Prostate gland (tissue), 2 donors: ENCODE measurements at regions not wholly inside any gene's neighbourhood (a gene's known extent, or its start where the extent isn't known, plus 50 kb on each side); places are given as distances from the start of the nearest gene placed in this dataset.

Source experiments
- POLR2A ChIP-seq: fragments of 450-650 bp; IDR thresholded peaks from one replicate; pipeline ENCODE4 v1.6.1; 2016; ENCODE audit warnings: antibody characterized with exemption, mild to moderate bottlenecking
- TF ChIP-seq, protein P1 (sequence below), 4 experiments: fragments of 200-600 bp in 2 of 4; fragments of 450-650 bp in 2 of 4; sonication (generic) in 2 of 4; IDR thresholded peaks; 1 replicate in 3 of 4; 2 replicates in 1 of 4; pipeline ENCODE4 v1.5.1; 2016 to 2019; ENCODE audit warnings: antibody characterized with exemption in 4 of 4, mild to moderate bottlenecking in 2 of 4, moderate library complexity in 2 of 4

DNA sequence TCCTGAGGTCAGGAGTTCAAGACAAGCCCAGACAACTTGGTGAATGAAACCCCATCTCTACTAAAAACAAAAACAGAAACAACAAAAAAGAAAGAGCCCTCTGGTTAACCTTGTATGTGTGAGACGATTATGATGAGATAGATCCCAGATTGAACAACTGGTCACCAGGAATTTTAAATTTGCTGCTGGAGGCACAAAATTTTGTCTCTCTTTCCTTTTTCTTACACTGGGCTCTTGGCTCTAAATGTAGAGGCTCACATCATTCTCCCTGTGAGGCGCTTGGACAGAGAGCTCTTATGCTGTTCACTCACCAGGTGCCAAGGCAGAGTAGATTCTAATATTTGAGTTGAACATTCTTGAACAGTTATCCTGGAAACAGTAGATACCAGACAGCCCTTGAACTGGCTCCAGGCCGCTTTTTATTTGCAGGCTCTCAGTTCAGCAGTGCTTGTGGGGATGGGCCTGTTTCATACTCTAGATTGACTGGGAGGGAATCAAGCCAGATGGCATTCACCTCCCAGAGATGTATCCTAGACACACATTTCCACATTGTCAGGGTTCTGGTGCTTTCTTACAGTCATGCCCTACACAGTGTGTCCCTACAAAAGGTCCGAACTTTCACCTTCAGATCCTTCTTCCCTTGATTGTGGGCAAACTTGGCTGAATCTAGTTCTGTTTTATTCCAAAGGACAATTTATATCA lies 1159.6 kb downstream of the RPIA start:
- TF ChIP-seq, protein P1, sequence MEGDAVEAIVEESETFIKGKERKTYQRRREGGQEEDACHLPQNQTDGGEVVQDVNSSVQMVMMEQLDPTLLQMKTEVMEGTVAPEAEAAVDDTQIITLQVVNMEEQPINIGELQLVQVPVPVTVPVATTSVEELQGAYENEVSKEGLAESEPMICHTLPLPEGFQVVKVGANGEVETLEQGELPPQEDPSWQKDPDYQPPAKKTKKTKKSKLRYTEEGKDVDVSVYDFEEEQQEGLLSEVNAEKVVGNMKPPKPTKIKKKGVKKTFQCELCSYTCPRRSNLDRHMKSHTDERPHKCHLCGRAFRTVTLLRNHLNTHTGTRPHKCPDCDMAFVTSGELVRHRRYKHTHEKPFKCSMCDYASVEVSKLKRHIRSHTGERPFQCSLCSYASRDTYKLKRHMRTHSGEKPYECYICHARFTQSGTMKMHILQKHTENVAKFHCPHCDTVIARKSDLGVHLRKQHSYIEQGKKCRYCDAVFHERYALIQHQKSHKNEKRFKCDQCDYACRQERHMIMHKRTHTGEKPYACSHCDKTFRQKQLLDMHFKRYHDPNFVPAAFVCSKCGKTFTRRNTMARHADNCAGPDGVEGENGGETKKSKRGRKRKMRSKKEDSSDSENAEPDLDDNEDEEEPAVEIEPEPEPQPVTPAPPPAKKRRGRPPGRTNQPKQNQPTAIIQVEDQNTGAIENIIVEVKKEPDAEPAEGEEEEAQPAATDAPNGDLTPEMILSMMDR (IDR thresholded peaks at IDR 0.05) = no peak
- no peak for TF ChIP-seq POLR2A
